Bronchial epithelial cell (primary cell): ENCODE measurements at regions not wholly inside any gene's neighbourhood (a gene's known extent, or its start where the extent isn't known, plus 50 kb on each side); places are given as distances from the start of the nearest gene placed in this dataset.

Experiments used
- DNase-seq: peaks from one replicate; pipeline ENCODE4 v3.0.0-alpha.2; 2010; ENCODE audit warnings: low read depth
- FAIRE-seq: peaks from 2 replicates; lab custom pipeline; 2011; peaks lifted over from hg19 to GRCh38; lab: Jason Lieb, UNC
- H3K27me3 ChIP-seq: 2 replicates; pipeline ENCODE4 v1.5.1; 2011; ENCODE audit warnings: low read length; ENCODE audit not compliant: control insufficient read depth, insufficient read depth
- H3K36me3 ChIP-seq: 2 replicates; pipeline ENCODE4 v1.5.1; 2011; ENCODE audit warnings: low read length; ENCODE audit not compliant: control insufficient read depth, insufficient read depth
- H3K4me3 ChIP-seq: 2 replicates; pipeline ENCODE4 v1.5.1; 2011; ENCODE audit warnings: mild to moderate bottlenecking, low read depth, low read length, control low read depth
- CTCF ChIP-seq: IDR thresholded peaks from 2 replicates; pipeline ENCODE4 v1.5.1; 2011; ENCODE audit warnings: mild to moderate bottlenecking, moderate library complexity, low read length, control low read depth, inconsistent platforms; ENCODE audit not compliant: insufficient read depth, severe bottlenecking

DNA sequence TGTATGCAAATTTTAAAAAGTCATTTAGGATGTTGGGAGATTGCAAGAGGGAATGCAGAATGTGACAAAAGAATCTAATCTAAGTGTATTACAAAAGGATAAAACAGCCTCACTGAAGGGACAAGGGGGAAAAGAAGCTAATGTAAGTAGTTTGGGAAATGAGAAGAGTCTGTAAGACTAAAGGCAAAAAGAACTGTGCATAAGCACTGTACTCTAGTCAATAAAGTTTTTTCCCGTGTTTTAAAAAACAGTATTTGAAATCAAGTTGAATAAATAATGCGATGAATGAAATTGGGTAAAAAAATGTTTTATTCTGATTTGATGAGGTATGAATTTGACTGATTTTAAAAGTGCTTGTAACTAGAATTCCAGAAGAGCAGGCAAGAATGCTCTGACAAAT is 149.8 kb downstream of the VEGFA start:
- no peak overlapping the region for H3K4me3 ChIP-seq
- FAIRE-seq (no peak), DNase-seq (no peak)
- no peaks in the 10 kb centered on the region for H3K27me3 ChIP-seq
- no peak for TF ChIP-seq CTCF
- H3K36me3 ChIP-seq = no peaks in the 10 kb centered on the region

GRCh38 chr6:43917878-43918382 is 147.9 kb downstream of the VEGFA start:
- no peak for TF ChIP-seq CTCF
- H3K27me3 ChIP-seq = no peaks in the 10 kb centered on the region
- DNase-seq (peak; percentile 34), FAIRE-seq (no peak)
- no peaks in the 10 kb centered on the region for H3K36me3 ChIP-seq
- no peak overlapping the region for H3K4me3 ChIP-seq

DNA sequence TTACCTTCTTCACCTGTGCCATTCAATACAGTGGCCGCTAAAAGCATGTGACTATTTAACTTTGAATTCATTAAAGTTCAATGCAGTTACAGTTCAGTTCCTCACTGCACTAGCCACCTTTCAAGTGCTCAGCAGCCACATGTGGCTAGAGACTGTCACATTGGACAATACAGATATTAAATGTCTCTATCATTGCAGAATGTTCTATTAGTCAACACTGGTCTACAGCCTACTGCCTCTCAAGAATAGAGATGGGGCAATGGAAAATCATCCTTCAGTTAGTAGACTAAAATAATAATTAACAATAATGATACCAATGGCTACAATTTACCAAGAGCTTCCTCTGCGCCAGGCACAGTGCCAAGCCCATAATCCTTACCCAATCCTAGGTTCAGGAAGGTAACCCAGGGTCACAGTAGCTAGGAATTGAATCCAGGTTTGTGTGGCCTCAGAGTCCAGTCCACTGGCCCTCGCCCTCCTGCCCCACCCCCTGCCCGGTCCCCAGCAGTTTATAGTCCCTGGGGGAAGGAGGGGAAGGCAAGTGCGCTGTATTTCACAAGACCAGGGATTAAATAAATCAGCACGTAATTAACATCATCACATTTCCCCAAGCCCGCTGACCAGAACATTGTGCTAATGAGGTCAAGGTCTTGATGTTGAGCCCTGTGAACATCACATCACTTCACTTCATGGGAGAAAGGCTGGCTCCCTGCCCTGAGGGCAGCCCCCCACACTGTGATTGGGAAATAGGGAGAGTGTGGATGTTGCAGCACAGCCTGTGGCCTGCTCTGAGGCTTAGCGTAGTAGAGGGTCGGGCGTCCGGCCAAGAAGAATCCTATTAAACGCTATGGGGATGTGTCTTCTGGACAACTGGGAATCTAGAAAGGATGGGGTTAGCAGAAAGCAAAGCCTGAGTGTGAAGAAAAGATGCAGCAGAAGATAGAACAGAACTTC is 147.2 kb downstream of the VEGFA start:
- TF ChIP-seq CTCF = no peak
- Histone ChIP-seq H3K4me3 (no peak overlapping the region), H3K27me3 (no peaks in the 10 kb centered on the region), H3K36me3 (no peaks in the 10 kb centered on the region)
- FAIRE-seq (no peak), DNase-seq (no peak)

GRCh38 chr6:43915986-43916923 is 146.2 kb downstream of the VEGFA start:
- H3K36me3 ChIP-seq = no peaks in the 10 kb centered on the region
- no peak for TF ChIP-seq CTCF
- no peaks in the 10 kb centered on the region for H3K27me3 ChIP-seq
- H3K4me3 ChIP-seq = no peak overlapping the region
- FAIRE-seq (no peak), DNase-seq (no peak)

DNA sequence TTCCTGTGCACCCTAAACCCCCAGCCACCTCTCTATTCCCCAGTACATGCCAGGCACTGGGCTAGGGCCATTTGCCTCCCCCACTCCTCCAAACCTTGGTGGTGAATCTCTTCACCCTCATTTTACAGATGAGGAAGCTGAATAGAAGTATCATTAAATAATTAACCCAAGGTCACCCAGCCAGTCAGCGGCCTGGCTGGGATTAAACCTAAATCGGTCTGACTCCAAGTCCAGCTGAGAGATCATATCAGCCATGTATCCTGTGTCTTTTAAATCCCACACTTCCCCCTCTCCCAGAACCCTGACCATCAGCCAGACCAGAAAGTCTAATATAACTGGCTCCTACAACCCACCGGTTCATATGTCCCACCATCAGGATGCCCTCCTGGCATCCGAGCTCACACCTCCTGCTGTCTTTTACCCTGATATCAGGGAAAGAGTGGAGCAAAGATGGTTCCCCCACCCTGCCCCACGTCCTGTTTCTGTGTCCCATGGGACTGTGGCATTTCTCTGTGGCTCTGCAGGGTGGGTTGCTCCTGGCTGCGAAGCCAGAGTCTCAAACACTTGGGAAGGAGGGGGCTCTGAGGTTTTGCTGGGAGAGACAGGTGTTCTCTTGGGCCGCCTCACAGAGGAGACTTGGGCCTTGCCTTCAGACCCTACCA is 145.3 kb downstream of the VEGFA start:
- no peak for TF ChIP-seq CTCF
- DNase-seq = no peak
- H3K4me3 ChIP-seq = no peak overlapping the region
- FAIRE-seq = no peak
- no peaks in the 10 kb centered on the region for H3K27me3 ChIP-seq
- H3K36me3 ChIP-seq = no peaks in the 10 kb centered on the region
